ENCODE measurements at regions not wholly inside any gene's neighbourhood (a gene's known extent, or its start where the extent isn't known, plus 50 kb on each side); places are given as distances from the start of the nearest gene placed in this dataset.

DNA sequence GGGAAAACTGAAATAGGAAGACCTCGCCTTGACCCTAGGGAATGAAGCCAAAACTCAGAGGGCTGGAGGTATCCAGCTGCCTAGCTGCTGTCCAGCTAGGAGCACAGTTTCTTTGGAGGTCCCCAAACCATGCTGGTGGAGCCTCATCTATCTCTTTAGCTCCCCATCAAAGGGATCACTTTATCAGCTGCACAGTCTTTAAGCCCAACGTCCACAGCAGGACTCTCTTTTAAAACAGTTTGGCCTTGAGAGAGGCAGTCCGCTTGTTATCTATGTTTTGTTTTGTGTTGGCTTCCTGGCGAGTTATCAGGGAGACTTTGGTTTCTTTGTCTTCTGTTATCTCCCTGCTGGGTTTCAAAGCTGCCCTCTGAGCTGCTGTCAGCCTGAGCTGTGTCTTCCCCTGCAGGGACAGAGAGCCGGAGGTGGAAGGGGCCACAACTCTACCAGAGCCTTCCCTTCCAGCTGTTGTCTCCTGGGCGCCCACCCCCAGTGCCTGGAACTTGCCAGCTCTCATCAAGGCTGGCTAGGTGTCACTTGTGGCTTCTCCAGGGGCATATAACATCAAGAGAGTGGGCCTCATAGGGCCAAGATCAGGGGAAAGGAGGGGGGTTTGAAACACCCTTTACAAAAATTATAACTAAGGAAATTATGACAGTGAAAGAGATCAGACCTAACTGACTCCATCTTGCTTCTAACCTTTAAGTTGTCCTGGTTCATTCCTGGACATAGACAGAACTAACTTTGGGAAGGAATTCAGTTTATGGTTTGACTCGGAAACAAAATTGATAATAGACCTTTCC lies 61.4 kb upstream of the C15orf39 start:
- TF ChIP-seq, protein P1, sequence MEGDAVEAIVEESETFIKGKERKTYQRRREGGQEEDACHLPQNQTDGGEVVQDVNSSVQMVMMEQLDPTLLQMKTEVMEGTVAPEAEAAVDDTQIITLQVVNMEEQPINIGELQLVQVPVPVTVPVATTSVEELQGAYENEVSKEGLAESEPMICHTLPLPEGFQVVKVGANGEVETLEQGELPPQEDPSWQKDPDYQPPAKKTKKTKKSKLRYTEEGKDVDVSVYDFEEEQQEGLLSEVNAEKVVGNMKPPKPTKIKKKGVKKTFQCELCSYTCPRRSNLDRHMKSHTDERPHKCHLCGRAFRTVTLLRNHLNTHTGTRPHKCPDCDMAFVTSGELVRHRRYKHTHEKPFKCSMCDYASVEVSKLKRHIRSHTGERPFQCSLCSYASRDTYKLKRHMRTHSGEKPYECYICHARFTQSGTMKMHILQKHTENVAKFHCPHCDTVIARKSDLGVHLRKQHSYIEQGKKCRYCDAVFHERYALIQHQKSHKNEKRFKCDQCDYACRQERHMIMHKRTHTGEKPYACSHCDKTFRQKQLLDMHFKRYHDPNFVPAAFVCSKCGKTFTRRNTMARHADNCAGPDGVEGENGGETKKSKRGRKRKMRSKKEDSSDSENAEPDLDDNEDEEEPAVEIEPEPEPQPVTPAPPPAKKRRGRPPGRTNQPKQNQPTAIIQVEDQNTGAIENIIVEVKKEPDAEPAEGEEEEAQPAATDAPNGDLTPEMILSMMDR (conservative IDR thresholded peaks at IDR 0.05; ENCODE audit: low read depth in 2 of 2), result no peak
- no peak for TF ChIP-seq EZH2 (IDR thresholded peaks at IDR 0.05; ENCODE audit: low read depth, unreplicated experiment)
- no peak for TF ChIP-seq EZH2phosphoT487 (IDR thresholded peaks at IDR 0.05; ENCODE audit: unreplicated experiment)
- TF ChIP-seq, protein P2, sequence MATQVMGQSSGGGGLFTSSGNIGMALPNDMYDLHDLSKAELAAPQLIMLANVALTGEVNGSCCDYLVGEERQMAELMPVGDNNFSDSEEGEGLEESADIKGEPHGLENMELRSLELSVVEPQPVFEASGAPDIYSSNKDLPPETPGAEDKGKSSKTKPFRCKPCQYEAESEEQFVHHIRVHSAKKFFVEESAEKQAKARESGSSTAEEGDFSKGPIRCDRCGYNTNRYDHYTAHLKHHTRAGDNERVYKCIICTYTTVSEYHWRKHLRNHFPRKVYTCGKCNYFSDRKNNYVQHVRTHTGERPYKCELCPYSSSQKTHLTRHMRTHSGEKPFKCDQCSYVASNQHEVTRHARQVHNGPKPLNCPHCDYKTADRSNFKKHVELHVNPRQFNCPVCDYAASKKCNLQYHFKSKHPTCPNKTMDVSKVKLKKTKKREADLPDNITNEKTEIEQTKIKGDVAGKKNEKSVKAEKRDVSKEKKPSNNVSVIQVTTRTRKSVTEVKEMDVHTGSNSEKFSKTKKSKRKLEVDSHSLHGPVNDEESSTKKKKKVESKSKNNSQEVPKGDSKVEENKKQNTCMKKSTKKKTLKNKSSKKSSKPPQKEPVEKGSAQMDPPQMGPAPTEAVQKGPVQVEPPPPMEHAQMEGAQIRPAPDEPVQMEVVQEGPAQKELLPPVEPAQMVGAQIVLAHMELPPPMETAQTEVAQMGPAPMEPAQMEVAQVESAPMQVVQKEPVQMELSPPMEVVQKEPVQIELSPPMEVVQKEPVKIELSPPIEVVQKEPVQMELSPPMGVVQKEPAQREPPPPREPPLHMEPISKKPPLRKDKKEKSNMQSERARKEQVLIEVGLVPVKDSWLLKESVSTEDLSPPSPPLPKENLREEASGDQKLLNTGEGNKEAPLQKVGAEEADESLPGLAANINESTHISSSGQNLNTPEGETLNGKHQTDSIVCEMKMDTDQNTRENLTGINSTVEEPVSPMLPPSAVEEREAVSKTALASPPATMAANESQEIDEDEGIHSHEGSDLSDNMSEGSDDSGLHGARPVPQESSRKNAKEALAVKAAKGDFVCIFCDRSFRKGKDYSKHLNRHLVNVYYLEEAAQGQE (IDR thresholded peaks at IDR 0.05; ENCODE audit: unreplicated experiment), result no peak
- TF ChIP-seq POLR2AphosphoS5 (IDR thresholded peaks at IDR 0.05; ENCODE audit: low read depth), result no peak
- TF ChIP-seq, protein P3, sequence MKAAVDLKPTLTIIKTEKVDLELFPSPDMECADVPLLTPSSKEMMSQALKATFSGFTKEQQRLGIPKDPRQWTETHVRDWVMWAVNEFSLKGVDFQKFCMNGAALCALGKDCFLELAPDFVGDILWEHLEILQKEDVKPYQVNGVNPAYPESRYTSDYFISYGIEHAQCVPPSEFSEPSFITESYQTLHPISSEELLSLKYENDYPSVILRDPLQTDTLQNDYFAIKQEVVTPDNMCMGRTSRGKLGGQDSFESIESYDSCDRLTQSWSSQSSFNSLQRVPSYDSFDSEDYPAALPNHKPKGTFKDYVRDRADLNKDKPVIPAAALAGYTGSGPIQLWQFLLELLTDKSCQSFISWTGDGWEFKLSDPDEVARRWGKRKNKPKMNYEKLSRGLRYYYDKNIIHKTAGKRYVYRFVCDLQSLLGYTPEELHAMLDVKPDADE (IDR thresholded peaks at IDR 0.05), result no peak
- no peak for TF ChIP-seq CREB1 (CRISPR knock-in tag; IDR thresholded peaks at IDR 0.05; ENCODE audit: low read depth)
- TF ChIP-seq NANOG (IDR thresholded peaks at IDR 0.05; ENCODE audit: borderline replicate concordance), result no peak
- TF ChIP-seq STAT1 (IDR thresholded peaks at IDR 0.05; ENCODE audit: unreplicated experiment), result no peak
- no peak for TF ChIP-seq ZNF331 (CRISPR knock-in tag; IDR thresholded peaks at IDR 0.05; ENCODE audit: low read depth)
- TF ChIP-seq JUNB (IDR thresholded peaks at IDR 0.05; ENCODE audit: unreplicated experiment), result no peak
- no peak for TF ChIP-seq ZNF462 (CRISPR knock-in tag; IDR thresholded peaks at IDR 0.05)
- no peak for TF ChIP-seq ZNF114 (CRISPR knock-in tag; IDR thresholded peaks at IDR 0.05)
